Esophagus muscularis mucosa (tissue), 3 donors: ENCODE measurements at regions not wholly inside any gene's neighbourhood (a gene's known extent, or its start where the extent isn't known, plus 50 kb on each side); places are given as distances from the start of the nearest gene placed in this dataset.

Experiments used
- CTCF ChIP-seq, 3 experiments: fragments of 200-600 bp in 2 of 3; fragments of 450-650 bp in 1 of 3; sonication (generic) in 2 of 3; IDR thresholded peaks; one replicate each; pipeline ENCODE4 v1.5.1; 2017 to 2019; ENCODE audit warnings: antibody characterized with exemption in 3 of 3, mild to moderate bottlenecking in 2 of 3, moderate library complexity in 1 of 3
- POLR2A ChIP-seq: fragments of 450-650 bp; IDR thresholded peaks from one replicate; pipeline ENCODE4 v1.6.1; 2017; ENCODE audit warnings: antibody characterized with exemption, moderate library complexity, mild to moderate bottlenecking, low read depth
- POLR2AphosphoS5 ChIP-seq, 2 donors: sonication (generic); formaldehyde crosslinking; IDR thresholded peaks; one replicate each; pipeline ENCODE4 v1.6.1; 2017; ENCODE audit warnings: antibody characterized with exemption in 2 of 2

DNA sequence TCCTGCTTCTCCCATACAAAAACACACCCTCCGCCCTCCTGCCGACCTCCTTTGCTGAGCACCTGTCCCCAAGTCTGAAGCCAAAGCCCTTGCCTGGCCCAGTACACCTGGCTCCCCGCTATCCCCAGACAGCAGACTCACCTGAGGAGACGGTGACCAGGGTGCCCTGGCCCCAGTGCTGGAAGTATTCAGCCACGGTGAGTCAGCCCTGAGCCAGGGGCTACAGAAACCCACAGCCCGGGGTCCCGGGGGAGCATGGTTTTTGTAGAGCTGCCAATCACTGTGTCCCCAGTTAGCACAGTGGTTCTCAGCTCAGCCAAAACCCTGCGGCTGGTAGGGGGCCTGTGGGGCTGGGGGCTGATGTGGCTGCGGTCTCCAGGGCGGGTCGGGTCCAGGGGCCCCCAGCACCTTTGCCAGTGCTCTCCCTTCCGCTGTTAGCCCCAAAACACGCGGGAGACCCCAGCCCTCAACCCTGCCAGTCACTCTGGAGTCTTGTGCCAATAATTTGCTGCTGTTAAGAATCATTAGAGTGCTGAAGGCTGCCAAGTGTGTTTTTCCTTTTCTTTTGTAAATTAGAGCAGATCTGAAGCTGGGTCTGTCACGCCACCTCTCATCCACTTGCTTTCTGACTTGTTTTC lies 339.0 kb downstream of the TMEM121 start:
- TF ChIP-seq CTCF (IDR thresholded peaks at IDR 0.05) (no peak), POLR2A (no peak), POLR2AphosphoS5 (IDR thresholded peaks at IDR 0.05) (no peak)
